ENCODE measurements at regions not wholly inside any gene's neighbourhood (a gene's known extent, or its start where the extent isn't known, plus 50 kb on each side); places are given as distances from the start of the nearest gene placed in this dataset.

- DNase-seq (ENCODE audit: extremely low spot score, unreplicated experiment): no peak
- no peaks in the 10 kb centered on the region for H3K4me1 Mint-ChIP-seq (ENCODE audit: unreplicated experiment)
- no peaks in the 10 kb centered on the region for H3K9me3 Mint-ChIP-seq (ENCODE audit: unreplicated experiment)
- no peak for TF ChIP-seq CTCF (IDR thresholded peaks at IDR 0.05)
- no peak overlapping the region for H3K27ac Mint-ChIP-seq (ENCODE audit: unreplicated experiment)
- no peak overlapping the region for H3K4me3 Mint-ChIP-seq (ENCODE audit: unreplicated experiment)
- H3K36me3 Mint-ChIP-seq (ENCODE audit: unreplicated experiment): no peaks in the 10 kb centered on the region
- peaks cover 29% of the 10 kb centered on the region for H3K27me3 Mint-ChIP-seq (ENCODE audit: unreplicated experiment)
Observed at GRCh38 chr5:141779503-141779973, 97.5 kb upstream of the ARAP3 start.

GRCh38 chr5:141778683-141779082 lies 96.7 kb upstream of the ARAP3 start:
- no peaks in the 10 kb centered on the region for H3K4me1 Mint-ChIP-seq (ENCODE audit: unreplicated experiment)
- peaks cover 29% of the 10 kb centered on the region for H3K27me3 Mint-ChIP-seq (ENCODE audit: unreplicated experiment)
- no peak overlapping the region for H3K4me3 Mint-ChIP-seq (ENCODE audit: unreplicated experiment)
- H3K9me3 Mint-ChIP-seq (ENCODE audit: unreplicated experiment): no peaks in the 10 kb centered on the region
- no peak for TF ChIP-seq CTCF (IDR thresholded peaks at IDR 0.05)
- H3K27ac Mint-ChIP-seq (ENCODE audit: unreplicated experiment): no peak overlapping the region
- H3K36me3 Mint-ChIP-seq (ENCODE audit: unreplicated experiment): no peaks in the 10 kb centered on the region
- DNase-seq (ENCODE audit: extremely low spot score, unreplicated experiment): no peak

GRCh38 chr5:141778206-141778605 lies 96.2 kb upstream of the ARAP3 start:
- Mint-ChIP-seq H3K4me3 (ENCODE audit: unreplicated experiment) (no peak overlapping the region), H3K4me1 (ENCODE audit: unreplicated experiment) (no peaks in the 10 kb centered on the region), H3K9me3 (ENCODE audit: unreplicated experiment) (no peaks in the 10 kb centered on the region), H3K36me3 (ENCODE audit: unreplicated experiment) (no peaks in the 10 kb centered on the region), H3K27ac (ENCODE audit: unreplicated experiment) (no peak overlapping the region), H3K27me3 (ENCODE audit: unreplicated experiment) (peaks cover 29% of the 10 kb centered on the region)
- no peak for TF ChIP-seq CTCF (IDR thresholded peaks at IDR 0.05)
- no peak for DNase-seq (ENCODE audit: extremely low spot score, unreplicated experiment)

GRCh38 chr5:141777711-141778110 lies 95.7 kb upstream of the ARAP3 start:
- Mint-ChIP-seq H3K4me3 (ENCODE audit: unreplicated experiment) (no peak overlapping the region), H3K4me1 (ENCODE audit: unreplicated experiment) (no peaks in the 10 kb centered on the region), H3K9me3 (ENCODE audit: unreplicated experiment) (no peaks in the 10 kb centered on the region), H3K36me3 (ENCODE audit: unreplicated experiment) (no peaks in the 10 kb centered on the region), H3K27ac (ENCODE audit: unreplicated experiment) (no peak overlapping the region), H3K27me3 (ENCODE audit: unreplicated experiment) (peaks cover 32% of the 10 kb centered on the region)
- no peak for DNase-seq (ENCODE audit: extremely low spot score, unreplicated experiment)
- no peak for TF ChIP-seq CTCF (IDR thresholded peaks at IDR 0.05)

- no peaks in the 10 kb centered on the region for H3K4me1 Mint-ChIP-seq (ENCODE audit: unreplicated experiment)
- DNase-seq (ENCODE audit: extremely low spot score, unreplicated experiment): no peak
- H3K27ac Mint-ChIP-seq (ENCODE audit: unreplicated experiment): no peak overlapping the region
- peaks cover 36% of the 10 kb centered on the region for H3K27me3 Mint-ChIP-seq (ENCODE audit: unreplicated experiment)
- H3K36me3 Mint-ChIP-seq (ENCODE audit: unreplicated experiment): no peaks in the 10 kb centered on the region
- no peak overlapping the region for H3K4me3 Mint-ChIP-seq (ENCODE audit: unreplicated experiment)
- H3K9me3 Mint-ChIP-seq (ENCODE audit: unreplicated experiment): no peaks in the 10 kb centered on the region
- TF ChIP-seq CTCF (IDR thresholded peaks at IDR 0.05): no peak
Observed at GRCh38 chr5:141777130-141777529, 95.1 kb upstream of the ARAP3 start.
